HG03097 (cell line): ENCODE measurements at regions not wholly inside any gene's neighbourhood (a gene's known extent, or its start where the extent isn't known, plus 50 kb on each side); places are given as distances from the start of the nearest gene placed in this dataset.
"Not testable (repeated sequence)": the region's sequence is repeated elsewhere in the genome, so short reads cannot be mapped to it uniquely, and the experiment has no call there.

Source experiments
- ATAC-seq: cut with Tn5 transposase; IDR thresholded peaks from one replicate; pipeline ENCODE4 v1.9.1; 2021; ENCODE audit not compliant: unreplicated experiment, low FRiP score

- ATAC-seq, result no peak
Observed at GRCh38 chr16:59540621-59541020, 806.5 kb upstream of the GOT2 start.

- no peak for ATAC-seq
Observed at GRCh38 chr16:59535298-59535697, 801.2 kb upstream of the GOT2 start.

GRCh38 chr16:59527206-59527997 lies 793.3 kb upstream of the GOT2 start:
- no peak for ATAC-seq

- no peak for ATAC-seq
Observed at GRCh38 chr16:59522826-59523225, 788.7 kb upstream of the GOT2 start.

- ATAC-seq, result not testable (repeated sequence)
Observed at GRCh38 chr16:59518721-59519120, 784.6 kb upstream of the GOT2 start.

- ATAC-seq, result no peak
Observed at GRCh38 chr16:59514651-59515050, 780.5 kb upstream of the GOT2 start.

GRCh38 chr16:59510008-59510424 lies 775.9 kb upstream of the GOT2 start:
- ATAC-seq, result no peak

DNA sequence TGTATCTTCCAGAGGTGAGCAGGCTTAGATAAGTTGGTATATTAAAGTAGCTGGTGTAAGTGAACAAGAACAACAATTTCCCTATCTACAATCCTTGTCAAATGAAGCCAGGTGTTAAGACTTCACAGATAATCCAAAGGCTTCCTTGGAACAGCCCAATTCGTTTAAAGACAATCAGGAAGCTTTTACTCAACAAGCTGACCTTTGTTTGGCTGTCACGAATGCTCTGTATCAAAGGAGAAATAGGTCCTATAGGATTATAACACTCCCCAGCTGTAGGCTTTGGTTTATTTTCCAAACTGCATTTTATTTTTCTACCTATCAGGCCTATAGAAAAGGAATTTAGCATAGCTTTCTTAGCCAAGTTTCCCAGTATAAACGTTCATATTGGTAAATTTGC lies 766.5 kb upstream of the GOT2 start:
- ATAC-seq, result no peak

- ATAC-seq, result no peak
Observed at GRCh38 chr16:59487067-59487466, 753.0 kb upstream of the GOT2 start.

- no peak for ATAC-seq
Observed at GRCh38 chr16:59484833-59485516, 750.9 kb upstream of the GOT2 start.

GRCh38 chr16:59478838-59479237 lies 744.7 kb upstream of the GOT2 start:
- ATAC-seq, result no peak

DNA sequence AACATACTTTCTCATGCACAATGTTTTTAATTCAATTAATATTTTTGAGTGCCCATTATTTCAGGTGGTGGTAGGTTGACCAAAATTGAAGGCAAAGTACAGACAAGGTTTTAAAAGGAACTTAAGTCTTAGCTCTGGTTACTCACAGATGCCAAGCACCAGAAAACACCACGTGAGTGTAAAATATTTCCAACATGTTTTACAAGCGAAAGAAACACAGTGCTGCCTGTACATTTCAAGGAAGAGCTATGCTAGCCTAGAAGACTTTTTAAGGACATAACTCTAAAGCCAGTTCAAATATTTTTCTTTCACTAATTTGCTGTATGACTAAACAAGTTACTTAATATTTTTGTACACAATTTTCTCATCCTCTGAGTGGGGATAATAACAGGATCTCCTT lies 736.4 kb upstream of the GOT2 start:
- ATAC-seq, result no peak

- no peak for ATAC-seq
Observed at GRCh38 chr16:59469266-59469665, 735.1 kb upstream of the GOT2 start.

- no peak for ATAC-seq
Observed at GRCh38 chr16:59463776-59464175, 729.7 kb upstream of the GOT2 start.

- no peak for ATAC-seq
Observed at GRCh38 chr16:59459806-59460205, 725.7 kb upstream of the GOT2 start.

- ATAC-seq, result no peak
Observed at GRCh38 chr16:59455497-59455896, 721.4 kb upstream of the GOT2 start.

DNA sequence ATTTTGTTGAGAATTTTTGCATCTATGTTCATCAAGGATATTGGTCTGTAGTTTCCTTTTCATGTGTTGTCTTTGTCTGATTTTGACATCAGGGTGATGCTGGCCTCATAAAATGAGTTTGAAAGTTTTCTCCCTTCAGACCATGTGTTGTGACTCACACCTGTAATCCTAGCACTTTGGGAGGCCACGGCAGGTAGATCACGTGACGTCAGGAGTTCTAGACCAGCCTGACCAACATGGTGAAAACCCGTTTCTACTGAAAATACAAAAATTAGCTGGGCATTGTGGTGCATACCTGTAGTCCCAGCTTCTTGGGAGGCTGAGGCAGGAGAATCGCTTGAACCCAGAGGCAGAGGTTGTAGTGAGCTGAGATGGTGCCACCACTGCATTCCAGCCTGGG lies 716.4 kb upstream of the GOT2 start:
- not testable (repeated sequence) for ATAC-seq

- ATAC-seq, result no peak
Observed at GRCh38 chr16:59440502-59440901, 706.4 kb upstream of the GOT2 start.

GRCh38 chr16:59432896-59433295 lies 698.8 kb upstream of the GOT2 start:
- no peak for ATAC-seq

- no peak for ATAC-seq
Observed at GRCh38 chr16:59432276-59432675, 698.2 kb upstream of the GOT2 start.

DNA sequence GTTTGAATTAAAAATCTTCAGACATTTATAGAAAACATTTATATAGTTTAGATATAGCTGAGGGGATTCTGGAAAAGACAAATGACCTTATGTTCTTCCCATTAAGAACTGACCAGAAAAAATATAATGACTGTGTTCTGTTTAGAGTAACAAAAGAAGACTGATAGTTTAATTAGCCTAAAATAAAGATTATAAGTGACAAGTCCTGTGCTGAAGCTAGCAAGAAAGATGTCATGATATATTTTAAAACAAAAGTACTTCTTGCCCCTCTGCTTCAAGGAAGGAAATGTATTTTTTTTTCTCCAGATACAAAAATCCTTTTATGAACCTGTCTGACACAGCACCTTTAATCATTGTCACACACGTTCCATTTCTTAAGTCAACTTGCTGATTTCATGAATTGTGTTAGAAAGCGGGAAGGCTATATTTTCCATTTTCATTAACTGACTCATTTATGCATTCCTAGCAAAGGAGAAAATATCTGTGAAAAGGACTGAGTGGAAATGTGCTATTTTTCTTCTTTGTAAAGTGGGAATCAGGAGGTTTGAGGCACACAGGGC lies 690.7 kb upstream of the GOT2 start:
- ATAC-seq, result no peak
